Upper lobe of right lung (tissue), 1 donor: ENCODE measurements at regions not wholly inside any gene's neighbourhood (a gene's known extent, or its start where the extent isn't known, plus 50 kb on each side); places are given as distances from the start of the nearest gene placed in this dataset.

Source experiments
- ATAC-seq: fragments of 200-7000 bp; cut with Tn5 transposase; one replicate; pipeline ENCODE4 v1.9.1; 2020; ENCODE audit warnings: mild to moderate bottlenecking, moderate library complexity
- DNase-seq: peaks from one replicate; pipeline ENCODE4 v3.0.0-alpha.2; 2020
- H3K27ac ChIP-seq: fragments of 200-600 bp; one replicate; pipeline ENCODE4 v1.8.0; 2022
- H3K27me3 ChIP-seq: fragments of 200-600 bp; one replicate; pipeline ENCODE4 v1.8.0; 2022; ENCODE audit warnings: mild to moderate bottlenecking
- H3K36me3 ChIP-seq: fragments of 200-600 bp; one replicate; pipeline ENCODE4 v1.8.0; 2022
- H3K4me1 ChIP-seq: fragments of 200-600 bp; one replicate; pipeline ENCODE4 v1.8.0; 2022
- H3K4me3 ChIP-seq: fragments of 200-600 bp; one replicate; pipeline ENCODE4 v1.8.0; 2022; ENCODE audit warnings: mild to moderate bottlenecking
- H3K9me3 ChIP-seq: fragments of 200-600 bp; one replicate; pipeline ENCODE4 v1.8.0; 2022
- intact Hi-C: fragments of 100-400 bp; cut with DNase I; formaldehyde crosslinking; loops from one replicate; pipeline ENCODE4 v1.11.0; 2022
- TF ChIP-seq, protein P1 (sequence below): fragments of 200-600 bp; IDR thresholded peaks from one replicate; pipeline ENCODE4 v1.8.0; 2022; ENCODE audit warnings: antibody characterized with exemption
- donor health status: DM: no; HTN: yes; CAD: no; lungs with severe emphysema.

- H3K4me3 ChIP-seq: no peak overlapping the region
- no peaks in the 10 kb centered on the region for H3K4me1 ChIP-seq
- H3K9me3 ChIP-seq: no peaks in the 10 kb centered on the region
- DNase-seq (no peak), ATAC-seq (no peak)
- H3K36me3 ChIP-seq: no peaks in the 10 kb centered on the region
- TF ChIP-seq, protein P1, sequence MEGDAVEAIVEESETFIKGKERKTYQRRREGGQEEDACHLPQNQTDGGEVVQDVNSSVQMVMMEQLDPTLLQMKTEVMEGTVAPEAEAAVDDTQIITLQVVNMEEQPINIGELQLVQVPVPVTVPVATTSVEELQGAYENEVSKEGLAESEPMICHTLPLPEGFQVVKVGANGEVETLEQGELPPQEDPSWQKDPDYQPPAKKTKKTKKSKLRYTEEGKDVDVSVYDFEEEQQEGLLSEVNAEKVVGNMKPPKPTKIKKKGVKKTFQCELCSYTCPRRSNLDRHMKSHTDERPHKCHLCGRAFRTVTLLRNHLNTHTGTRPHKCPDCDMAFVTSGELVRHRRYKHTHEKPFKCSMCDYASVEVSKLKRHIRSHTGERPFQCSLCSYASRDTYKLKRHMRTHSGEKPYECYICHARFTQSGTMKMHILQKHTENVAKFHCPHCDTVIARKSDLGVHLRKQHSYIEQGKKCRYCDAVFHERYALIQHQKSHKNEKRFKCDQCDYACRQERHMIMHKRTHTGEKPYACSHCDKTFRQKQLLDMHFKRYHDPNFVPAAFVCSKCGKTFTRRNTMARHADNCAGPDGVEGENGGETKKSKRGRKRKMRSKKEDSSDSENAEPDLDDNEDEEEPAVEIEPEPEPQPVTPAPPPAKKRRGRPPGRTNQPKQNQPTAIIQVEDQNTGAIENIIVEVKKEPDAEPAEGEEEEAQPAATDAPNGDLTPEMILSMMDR: no peak
- intact Hi-C loops: no loop called here
- no peaks in the 10 kb centered on the region for H3K27me3 ChIP-seq
- H3K27ac ChIP-seq: no peak overlapping the region
Observed at GRCh38 chr3:59407425-59407824, 357.6 kb upstream of the CFAP20DC start.

- Histone ChIP-seq H3K4me1 (no peaks in the 10 kb centered on the region), H3K27me3 (no peaks in the 10 kb centered on the region), H3K36me3 (no peaks in the 10 kb centered on the region), H3K9me3 (no peaks in the 10 kb centered on the region), H3K27ac (no peak overlapping the region), H3K4me3 (no peak overlapping the region)
- TF ChIP-seq, protein P1: no peak
- DNase-seq (no peak), ATAC-seq (no peak)
- intact Hi-C loops: no loop called here
Observed at GRCh38 chr3:59406943-59407342, 357.1 kb upstream of the CFAP20DC start.

DNA sequence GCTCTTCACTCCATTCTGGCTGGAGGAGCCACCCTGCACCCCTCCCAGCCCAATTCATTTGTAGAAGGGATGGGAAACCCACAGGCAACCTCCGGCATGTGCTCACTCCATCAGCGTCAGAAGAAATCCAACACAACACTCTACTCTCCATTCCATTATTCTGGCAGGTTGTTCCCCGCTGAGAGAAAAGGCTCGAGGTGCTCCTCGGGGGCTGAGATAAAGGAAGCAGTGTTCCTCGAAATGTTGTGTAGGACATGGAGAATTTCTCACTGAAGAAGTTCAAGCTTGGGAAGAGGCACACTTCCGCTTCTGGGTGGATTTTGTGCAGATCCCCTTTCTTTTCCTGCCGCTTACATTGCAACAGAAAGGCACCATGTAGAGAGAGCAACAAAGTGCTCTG lies 355.0 kb upstream of the CFAP20DC start:
- Histone ChIP-seq H3K4me3 (no peak overlapping the region), H3K4me1 (no peaks in the 10 kb centered on the region), H3K27me3 (no peaks in the 10 kb centered on the region), H3K9me3 (no peaks in the 10 kb centered on the region), H3K27ac (no peak overlapping the region), H3K36me3 (no peaks in the 10 kb centered on the region)
- TF ChIP-seq, protein P1: no peak
- no peak for ATAC-seq
- intact Hi-C loops: no loop called here
- no peak for DNase-seq

- Histone ChIP-seq H3K27me3 (no peaks in the 10 kb centered on the region), H3K27ac (no peak overlapping the region), H3K4me3 (no peak overlapping the region), H3K4me1 (no peaks in the 10 kb centered on the region), H3K36me3 (no peaks in the 10 kb centered on the region), H3K9me3 (no peaks in the 10 kb centered on the region)
- no peak for DNase-seq
- intact Hi-C loops: no loop called here
- no peak for ATAC-seq
- TF ChIP-seq, protein P1: no peak
Observed at GRCh38 chr3:59404064-59404463, 354.2 kb upstream of the CFAP20DC start.

- Histone ChIP-seq H3K27me3 (no peaks in the 10 kb centered on the region), H3K9me3 (no peaks in the 10 kb centered on the region), H3K36me3 (no peaks in the 10 kb centered on the region), H3K4me1 (no peaks in the 10 kb centered on the region), H3K27ac (no peak overlapping the region), H3K4me3 (no peak overlapping the region)
- no peak for DNase-seq
- intact Hi-C loops: no loop called here
- no peak for ATAC-seq
- TF ChIP-seq, protein P1: no peak
Observed at GRCh38 chr3:59401924-59402323, 352.1 kb upstream of the CFAP20DC start.

DNA sequence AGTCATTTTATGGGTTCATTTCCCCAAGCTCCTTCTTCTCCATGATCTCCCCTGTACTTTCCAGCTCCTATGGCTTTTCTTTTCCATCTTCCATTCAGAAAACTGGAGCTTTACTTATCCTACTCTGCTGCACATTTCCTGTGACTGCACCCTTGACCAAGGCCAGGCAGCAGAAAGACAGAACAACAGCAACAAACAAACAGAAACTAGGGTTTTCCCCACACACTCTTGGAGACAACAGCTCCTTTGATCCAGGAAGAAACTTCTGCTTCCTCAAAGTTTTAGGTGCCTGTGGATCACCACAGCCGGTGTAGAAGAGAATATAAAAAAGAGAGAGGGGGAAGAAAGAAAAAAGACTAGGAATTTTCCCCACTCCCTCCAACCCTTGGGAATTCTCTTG lies 342.3 kb upstream of the CFAP20DC start:
- Histone ChIP-seq H3K4me3 (no peak overlapping the region), H3K36me3 (no peaks in the 10 kb centered on the region), H3K9me3 (no peaks in the 10 kb centered on the region), H3K27me3 (no peaks in the 10 kb centered on the region), H3K4me1 (no peaks in the 10 kb centered on the region), H3K27ac (no peak overlapping the region)
- intact Hi-C loops: no loop called here
- DNase-seq: no peak
- TF ChIP-seq, protein P1: no peak
- ATAC-seq: no peak
